ENCODE measurements at regions not wholly inside any gene's neighbourhood (a gene's known extent, or its start where the extent isn't known, plus 50 kb on each side); places are given as distances from the start of the nearest gene placed in this dataset.

DNA sequence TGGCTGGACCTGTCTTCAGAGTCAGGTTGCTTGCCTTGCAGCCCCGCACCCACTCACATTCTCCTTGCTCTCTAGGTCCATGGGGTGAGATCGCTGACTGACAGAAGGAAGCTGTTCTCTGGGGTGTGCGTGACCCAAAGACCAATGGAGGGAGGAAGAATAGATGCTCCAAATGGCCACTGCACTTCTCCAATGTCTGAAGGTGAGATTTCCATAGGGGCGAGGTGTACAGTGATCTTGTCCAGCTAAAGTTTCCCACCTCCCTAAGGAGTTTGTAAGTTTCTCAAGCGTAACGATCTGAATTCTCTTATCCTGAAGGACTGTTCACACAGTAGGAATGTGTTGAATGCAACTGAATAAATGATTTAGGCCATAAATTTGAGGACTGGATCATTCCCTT lies 211.9 kb upstream of the IRF2BP2 start:
- Histone ChIP-seq H3K4me2 (ENCODE audit: insufficient read depth, insufficient read length, low read length) (no peak overlapping the region), H4K20me1 (ENCODE audit: control insufficient read depth, insufficient read depth, insufficient read length) (no peaks in the 10 kb centered on the region), H3K18ac (ENCODE audit: insufficient read length, low read depth, low read length) (no peak overlapping the region), H2BK120ac (ENCODE audit: low read depth, low read length, poor library complexity, severe bottlenecking) (no peak overlapping the region), H3K79me2 (ENCODE audit: insufficient read depth, low read length) (no peaks in the 10 kb centered on the region), H3K4ac (ENCODE audit: low read depth, low read length) (no peak overlapping the region), H2BK12ac (ENCODE audit: insufficient read length, low read depth, low read length) (no peak overlapping the region), H3K4me1 (ENCODE audit: insufficient read depth, low read length) (no peaks in the 10 kb centered on the region), H3K27me3 (ENCODE audit: insufficient read depth, low read length) (no peaks in the 10 kb centered on the region), H3K27ac (ENCODE audit: insufficient read length, low read depth, low read length) (no peak overlapping the region), H3K14ac (ENCODE audit: insufficient read depth, low read length) (no peak overlapping the region), H3K23me2 (ENCODE audit: insufficient read length, low read depth, low read length, poor library complexity, severe bottlenecking) (no peaks in the 10 kb centered on the region), H3K9ac (ENCODE audit: extremely low read depth, insufficient read length, low read length) (no peak overlapping the region), H3T11ph (ENCODE audit: low read length) (no peak overlapping the region), H2AK5ac (ENCODE audit: insufficient read length, low read length) (no peak overlapping the region), H4K8ac (replicated peaks; ENCODE audit: insufficient read length, low read depth, low read length) (no peak overlapping the region), H2BK15ac (ENCODE audit: low read depth, low read length) (no peak overlapping the region), H2AFZ (ENCODE audit: low read length) (no peak overlapping the region), H2BK5ac (ENCODE audit: insufficient read length, low read length) (no peak overlapping the region), H4K5ac (ENCODE audit: insufficient read length, low read depth, low read length) (no peak overlapping the region), H2BK20ac (ENCODE audit: low read depth, low read length, poor library complexity, severe bottlenecking) (no peak overlapping the region), H4K91ac (ENCODE audit: insufficient read length, low read depth, low read length) (no peak overlapping the region), H3K23ac (ENCODE audit: insufficient read length, low read depth, low read length) (no peak overlapping the region), H3K56ac (ENCODE audit: insufficient read length, low read depth, low read length) (no peak overlapping the region), H3K79me1 (ENCODE audit: insufficient read depth, low read depth, low read length, poor library complexity, severe bottlenecking) (no peaks in the 10 kb centered on the region), H3K9me3 (ENCODE audit: control insufficient read depth, low read depth, low read length) (no peaks in the 10 kb centered on the region)
- no peaks in the 10 kb centered on the region for H3K9me3 Mint-ChIP-seq
- H3K27ac Mint-ChIP-seq, result no peak overlapping the region
- 0 out of 4 replicates have a peak, but pooled peaks cover 0 to 4% of the 10 kb centered on the region in 2 experiments for H3K4me1 Mint-ChIP-seq
- H3K27me3 Mint-ChIP-seq (ENCODE audit: low read depth), result peaks cover 5% of the 10 kb centered on the region
- no peaks in the 10 kb centered on the region for H3K36me3 Mint-ChIP-seq (ENCODE audit: insufficient read depth in 1 of 3, low read depth in 3 of 3)
- H3K4me3 Mint-ChIP-seq, result no peak overlapping the region
- no CpG with 5 or more reads among the region's 6 CpGs for WGBS (ENCODE audit: extremely low coverage, insufficient read length, low lambda C conversion rate)
- TF ChIP-seq, protein P1, sequence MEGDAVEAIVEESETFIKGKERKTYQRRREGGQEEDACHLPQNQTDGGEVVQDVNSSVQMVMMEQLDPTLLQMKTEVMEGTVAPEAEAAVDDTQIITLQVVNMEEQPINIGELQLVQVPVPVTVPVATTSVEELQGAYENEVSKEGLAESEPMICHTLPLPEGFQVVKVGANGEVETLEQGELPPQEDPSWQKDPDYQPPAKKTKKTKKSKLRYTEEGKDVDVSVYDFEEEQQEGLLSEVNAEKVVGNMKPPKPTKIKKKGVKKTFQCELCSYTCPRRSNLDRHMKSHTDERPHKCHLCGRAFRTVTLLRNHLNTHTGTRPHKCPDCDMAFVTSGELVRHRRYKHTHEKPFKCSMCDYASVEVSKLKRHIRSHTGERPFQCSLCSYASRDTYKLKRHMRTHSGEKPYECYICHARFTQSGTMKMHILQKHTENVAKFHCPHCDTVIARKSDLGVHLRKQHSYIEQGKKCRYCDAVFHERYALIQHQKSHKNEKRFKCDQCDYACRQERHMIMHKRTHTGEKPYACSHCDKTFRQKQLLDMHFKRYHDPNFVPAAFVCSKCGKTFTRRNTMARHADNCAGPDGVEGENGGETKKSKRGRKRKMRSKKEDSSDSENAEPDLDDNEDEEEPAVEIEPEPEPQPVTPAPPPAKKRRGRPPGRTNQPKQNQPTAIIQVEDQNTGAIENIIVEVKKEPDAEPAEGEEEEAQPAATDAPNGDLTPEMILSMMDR (conservative IDR thresholded peaks at IDR 0.05), result no peak
- DNase-seq, result no peak

All from H9 (cell line).